Endothelial cell of umbilical vein (primary cell): ENCODE measurements at regions not wholly inside any gene's neighbourhood (a gene's known extent, or its start where the extent isn't known, plus 50 kb on each side); places are given as distances from the start of the nearest gene placed in this dataset.

ENCODE experiments used
- BruUV-seq: library from RNA; stranded (reverse); fragments of 400-500 nt; replicated peaks from 2 replicates; lab custom pipeline; 2021; lab: Mats Ljungman, UMichigan
- CTCF ChIA-PET: fragments of 300-600, 350-600 bp; sonication (Branson Sonifier 250); formaldehyde crosslinking; loops from one replicate; lab custom pipeline; 2021; ENCODE audit warnings: antibody characterized with exemption, inconsistent platforms; lab: Charles Lee
- POLR2A ChIA-PET: fragments of 300-600, 350-600 bp; sonication (Branson Sonifier 250); formaldehyde crosslinking; loops from one replicate; lab custom pipeline; 2021; ENCODE audit warnings: antibody characterized with exemption, inconsistent platforms; lab: Charles Lee
- DNase-seq: peaks from one replicate; pipeline ENCODE4 v3.0.0-alpha.2; 2011; ENCODE audit warnings: low read depth, low spot score
- FAIRE-seq: peaks from 2 replicates; lab custom pipeline; 2011; peaks lifted over from hg19 to GRCh38; lab: Jason Lieb, UNC
- H2AFZ ChIP-seq: 2 replicates; pipeline ENCODE4 v1.6.0; 2012; ENCODE audit warnings: low read depth, low read length, control low read depth, inconsistent platforms
- H3K27ac ChIP-seq: 2 replicates; pipeline ENCODE4 v1.5.1; 2011; ENCODE audit warnings: low read depth, mild to moderate bottlenecking, control low read depth, low read length, moderate library complexity; ENCODE audit not compliant: insufficient read depth
- H3K27me3 ChIP-seq, 2 experiments: 2 replicates each; pipeline versions ENCODE4 v1.6.0 to v1.6.1; 2011; ENCODE audit warnings: low read length in 2 of 2, mixed read lengths in 1 of 2; ENCODE audit not compliant: control insufficient read depth in 2 of 2, insufficient read depth in 2 of 2
- H3K36me3 ChIP-seq, 2 experiments: 2 replicates in 1 of 2; 3 replicates in 1 of 2; pipeline ENCODE4 v1.5.1; 2011; ENCODE audit warnings: low read length in 2 of 2, mild to moderate bottlenecking in 1 of 2, moderate library complexity in 1 of 2; ENCODE audit not compliant: control insufficient read depth in 2 of 2, insufficient read depth in 2 of 2; ENCODE audit errors: extremely low read depth in 1 of 2
- H3K4me1 ChIP-seq: 3 replicates; pipeline ENCODE4 v1.5.1; 2011; ENCODE audit warnings: mild to moderate bottlenecking, low read length; ENCODE audit not compliant: control insufficient read depth, insufficient read depth; ENCODE audit errors: extremely low read depth
- H3K4me2 ChIP-seq: 2 replicates; pipeline ENCODE4 v1.6.1; 2011; ENCODE audit warnings: low read length, control low read depth, mixed read lengths; ENCODE audit not compliant: insufficient read depth
- H3K4me3 ChIP-seq, 3 experiments: fragments of 200-600 bp in 1 of 3; sonication (generic), shearing (Covaris generic) in 1 of 3; replicated peaks in 1 of 3; 2 replicates each; pipeline ENCODE4 v1.5.1; 2011 to 2016; ENCODE audit warnings: control low read depth in 3 of 3, low read length in 3 of 3, mild to moderate bottlenecking in 2 of 3, inconsistent platforms in 1 of 3, low read depth in 1 of 3, moderate library complexity in 1 of 3; ENCODE audit not compliant: insufficient read depth in 1 of 3
- H3K79me2 ChIP-seq: 2 replicates; pipeline ENCODE4 v1.6.0; 2012; ENCODE audit warnings: low read length, inconsistent platforms; ENCODE audit not compliant: control insufficient read depth, insufficient read depth
- H3K9ac ChIP-seq: replicated peaks from 2 replicates; pipeline ENCODE3; 2011; ENCODE audit warnings: low read length, control low read depth; ENCODE audit not compliant: insufficient read depth; ENCODE audit errors: extremely low read depth
- H3K9me1 ChIP-seq: replicated peaks from 3 replicates; pipeline ENCODE4 v1.6.0; 2011; ENCODE audit warnings: mild to moderate bottlenecking, low read length; ENCODE audit not compliant: control insufficient read depth, insufficient read depth; ENCODE audit errors: extremely low read depth
- H3K9me3 ChIP-seq: replicated peaks from 2 replicates; pipeline ENCODE4 v1.5.1; 2012; ENCODE audit warnings: low read length, inconsistent platforms; ENCODE audit not compliant: control insufficient read depth, insufficient read depth
- H4K20me1 ChIP-seq: replicated peaks from 2 replicates; pipeline ENCODE3; 2011; ENCODE audit warnings: mild to moderate bottlenecking, low read length; ENCODE audit not compliant: control insufficient read depth, insufficient read depth; ENCODE audit errors: extremely low read depth
- EZH2 ChIP-seq: IDR thresholded peaks from 2 replicates; pipeline ENCODE4 v1.6.1; 2012; ENCODE audit warnings: borderline replicate concordance, low read depth, mild to moderate bottlenecking, moderate library complexity, low read length, inconsistent platforms; ENCODE audit not compliant: severe bottlenecking
- FOS ChIP-seq: IDR thresholded peaks from 2 replicates; pipeline ENCODE4 v1.6.1; 2011; ENCODE audit warnings: mild to moderate bottlenecking, low read length, moderate library complexity, borderline replicate concordance; ENCODE audit not compliant: insufficient read depth
- GATA2 ChIP-seq: IDR thresholded peaks from 2 replicates; pipeline ENCODE4 v1.7.0; 2011; ENCODE audit warnings: low read depth, mild to moderate bottlenecking, moderate library complexity, mixed read lengths, low read length; ENCODE audit not compliant: insufficient read length, insufficient read depth
- JUN ChIP-seq: IDR thresholded peaks from 2 replicates; pipeline ENCODE4 v1.6.1; 2011; ENCODE audit warnings: borderline replicate concordance, low read depth; ENCODE audit not compliant: insufficient read length, insufficient read depth
- MYC ChIP-seq: IDR thresholded peaks from one replicate; pipeline ENCODE4 v1.6.1; 2011; ENCODE audit warnings: mild to moderate bottlenecking, low read depth, low read length
- POLR2A ChIP-seq: IDR thresholded peaks from 2 replicates; pipeline ENCODE4 v1.6.1; 2012; ENCODE audit warnings: low read depth, mild to moderate bottlenecking, control low read depth, low read length
- dilution Hi-C: fragments of 300-500 bp; cut with MboI; formaldehyde crosslinking; loops from one replicate; pipeline ENCODE4 v1.15.0; 2019; ENCODE audit warnings: low sequenced_read_pairs; ENCODE audit not compliant: extremely low pct_ligation_motif_present
- intact Hi-C: fragments of 100-400 bp; cut with micrococcal nuclease; formaldehyde crosslinking; loops from one replicate; pipeline ENCODE4 v1.10.0; 2022
- TF ChIP-seq, protein P1 (sequence below), 2 donors: IDR thresholded peaks; 1 replicate in 1 of 2; 2 replicates in 1 of 2; pipeline ENCODE4 v1.5.1; 2011; ENCODE audit warnings: low read length in 2 of 2, mild to moderate bottlenecking in 2 of 2, moderate library complexity in 2 of 2, control low read depth in 1 of 2, inconsistent platforms in 1 of 2, low read depth in 1 of 2; ENCODE audit not compliant: insufficient read depth in 1 of 2; ENCODE audit errors: extremely low read depth in 1 of 2
- TF ChIP-seq, protein P2 (sequence below): IDR thresholded peaks from 2 replicates; pipeline ENCODE4 v1.6.1; 2011; ENCODE audit not compliant: insufficient read depth, insufficient read length

DNA sequence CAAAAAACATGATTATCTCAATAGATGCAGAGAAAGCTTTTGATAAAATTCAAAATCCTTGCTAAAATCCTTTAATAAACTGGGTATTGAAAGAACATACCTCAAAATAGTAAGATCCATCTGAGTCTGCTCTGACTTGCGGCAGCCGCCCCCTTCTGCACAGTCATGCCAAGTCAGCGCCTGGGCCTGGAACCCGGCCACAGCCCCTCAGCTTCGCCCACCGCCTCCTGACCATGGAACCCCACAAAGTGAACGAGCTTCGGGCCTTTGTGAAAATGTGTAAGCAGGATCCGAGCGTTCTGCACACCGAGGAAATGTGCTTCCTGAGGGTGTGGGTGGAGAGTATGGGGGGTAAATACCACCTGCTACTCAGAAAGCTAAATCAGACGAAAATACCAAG, 270.9 kb upstream of the TFPI start:
- H3K27ac ChIP-seq, result no peak overlapping the region
- H3K79me2 ChIP-seq, result no peaks in the 10 kb centered on the region
- H3K9me3 ChIP-seq, result no peaks in the 10 kb centered on the region
- no peaks in the 10 kb centered on the region for H3K36me3 ChIP-seq
- intact Hi-C loops, result no loop called here
- no peaks in the 10 kb centered on the region for H3K4me1 ChIP-seq
- no peak overlapping the region for H2AFZ ChIP-seq
- TF ChIP-seq FOS (no peak), GATA2 (no peak), POLR2A (no peak), JUN (no peak), MYC (no peak), EZH2 (no peak)
- TF ChIP-seq, protein P1, sequence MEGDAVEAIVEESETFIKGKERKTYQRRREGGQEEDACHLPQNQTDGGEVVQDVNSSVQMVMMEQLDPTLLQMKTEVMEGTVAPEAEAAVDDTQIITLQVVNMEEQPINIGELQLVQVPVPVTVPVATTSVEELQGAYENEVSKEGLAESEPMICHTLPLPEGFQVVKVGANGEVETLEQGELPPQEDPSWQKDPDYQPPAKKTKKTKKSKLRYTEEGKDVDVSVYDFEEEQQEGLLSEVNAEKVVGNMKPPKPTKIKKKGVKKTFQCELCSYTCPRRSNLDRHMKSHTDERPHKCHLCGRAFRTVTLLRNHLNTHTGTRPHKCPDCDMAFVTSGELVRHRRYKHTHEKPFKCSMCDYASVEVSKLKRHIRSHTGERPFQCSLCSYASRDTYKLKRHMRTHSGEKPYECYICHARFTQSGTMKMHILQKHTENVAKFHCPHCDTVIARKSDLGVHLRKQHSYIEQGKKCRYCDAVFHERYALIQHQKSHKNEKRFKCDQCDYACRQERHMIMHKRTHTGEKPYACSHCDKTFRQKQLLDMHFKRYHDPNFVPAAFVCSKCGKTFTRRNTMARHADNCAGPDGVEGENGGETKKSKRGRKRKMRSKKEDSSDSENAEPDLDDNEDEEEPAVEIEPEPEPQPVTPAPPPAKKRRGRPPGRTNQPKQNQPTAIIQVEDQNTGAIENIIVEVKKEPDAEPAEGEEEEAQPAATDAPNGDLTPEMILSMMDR (IDR thresholded peaks at IDR 0.05; ENCODE audit: extremely low read depth in 1 of 2, insufficient read depth in 1 of 2, low read depth in 1 of 2, low read length in 2 of 2), result no peak
- TF ChIP-seq, protein P2, sequence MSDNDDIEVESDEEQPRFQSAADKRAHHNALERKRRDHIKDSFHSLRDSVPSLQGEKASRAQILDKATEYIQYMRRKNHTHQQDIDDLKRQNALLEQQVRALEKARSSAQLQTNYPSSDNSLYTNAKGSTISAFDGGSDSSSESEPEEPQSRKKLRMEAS, result no peak
- H3K4me2 ChIP-seq, result no peak overlapping the region
- no peak overlapping the region for H3K4me3 ChIP-seq
- no peaks in the 10 kb centered on the region for H4K20me1 ChIP-seq
- ChIA-PET POLR2A (no interaction called here), CTCF (no interaction called here)
- no peaks in the 10 kb centered on the region for H3K27me3 ChIP-seq
- dilution Hi-C loops, result no loop called here
- no peaks in the 10 kb centered on the region for H3K9me1 ChIP-seq
- BruUV-seq, result no TSS peak
- H3K9ac ChIP-seq, result no peak overlapping the region
- DNase-seq (no peak), FAIRE-seq (no peak)
